ENCODE measurements at regions not wholly inside any gene's neighbourhood (a gene's known extent, or its start where the extent isn't known, plus 50 kb on each side); places are given as distances from the start of the nearest gene placed in this dataset.

GRCh38 chr4:27101561-27101960 lies 240.9 kb downstream of the STIM2 start:
- no peak overlapping the region for H3K4me3 ChIP-seq (replicated peaks; ENCODE audit: low read depth, low read length)
- TF ChIP-seq CTCF (IDR thresholded peaks at IDR 0.05; ENCODE audit: insufficient read depth, low read length, poor library complexity, severe bottlenecking): no peak
- no peaks in the 10 kb centered on the region for H3K36me3 ChIP-seq (ENCODE audit: control insufficient read depth, insufficient read depth, low read length)
- no peak for DNase-seq (ENCODE audit: extremely low read depth, insufficient read length)
- no peaks in the 10 kb centered on the region; the same call in 1 of the 2 replicates for H3K27me3 ChIP-seq (replicated peaks; ENCODE audit: control insufficient read depth, insufficient read depth, low read length)

- H3K27me3 ChIP-seq (replicated peaks; ENCODE audit: control insufficient read depth, insufficient read depth, low read length): no peaks in the 10 kb centered on the region
- no peaks in the 10 kb centered on the region for H3K36me3 ChIP-seq (ENCODE audit: control insufficient read depth, insufficient read depth, low read length)
- no peak overlapping the region for H3K4me3 ChIP-seq (replicated peaks; ENCODE audit: low read depth, low read length)
- DNase-seq (ENCODE audit: extremely low read depth, insufficient read length): no peak
- no peak for TF ChIP-seq CTCF (IDR thresholded peaks at IDR 0.05; ENCODE audit: insufficient read depth, low read length, poor library complexity, severe bottlenecking)
Measured at GRCh38 chr4:27111627-27112026, 251.0 kb downstream of the STIM2 start.

GRCh38 chr4:27112587-27112986 lies 251.9 kb downstream of the STIM2 start:
- H3K36me3 ChIP-seq (ENCODE audit: control insufficient read depth, insufficient read depth, low read length): no peaks in the 10 kb centered on the region
- no peak for TF ChIP-seq CTCF (IDR thresholded peaks at IDR 0.05; ENCODE audit: insufficient read depth, low read length, poor library complexity, severe bottlenecking)
- H3K27me3 ChIP-seq (replicated peaks; ENCODE audit: control insufficient read depth, insufficient read depth, low read length): no peaks in the 10 kb centered on the region
- no peak overlapping the region for H3K4me3 ChIP-seq (replicated peaks; ENCODE audit: low read depth, low read length)
- DNase-seq (ENCODE audit: extremely low read depth, insufficient read length): no peak

- DNase-seq (ENCODE audit: extremely low read depth, insufficient read length): no peak
- no peaks in the 10 kb centered on the region for H3K36me3 ChIP-seq (ENCODE audit: control insufficient read depth, insufficient read depth, low read length)
- H3K4me3 ChIP-seq (replicated peaks; ENCODE audit: low read depth, low read length): no peak overlapping the region
- no peak for TF ChIP-seq CTCF (IDR thresholded peaks at IDR 0.05; ENCODE audit: insufficient read depth, low read length, poor library complexity, severe bottlenecking)
- no peaks in the 10 kb centered on the region for H3K27me3 ChIP-seq (replicated peaks; ENCODE audit: control insufficient read depth, insufficient read depth, low read length)
Measured at GRCh38 chr4:27115221-27115620, 254.6 kb downstream of the STIM2 start.

- Histone ChIP-seq H3K27me3 (replicated peaks; ENCODE audit: control insufficient read depth, insufficient read depth, low read length) (no peaks in the 10 kb centered on the region), H3K36me3 (ENCODE audit: control insufficient read depth, insufficient read depth, low read length) (no peaks in the 10 kb centered on the region), H3K4me3 (replicated peaks; ENCODE audit: low read depth, low read length) (no peak overlapping the region)
- no peak for TF ChIP-seq CTCF (IDR thresholded peaks at IDR 0.05; ENCODE audit: insufficient read depth, low read length, poor library complexity, severe bottlenecking)
- DNase-seq (ENCODE audit: extremely low read depth, insufficient read length): no peak
Measured at GRCh38 chr4:27117453-27117852, 256.8 kb downstream of the STIM2 start.

- Histone ChIP-seq H3K4me3 (replicated peaks; ENCODE audit: low read depth, low read length) (no peak overlapping the region), H3K36me3 (ENCODE audit: control insufficient read depth, insufficient read depth, low read length) (no peaks in the 10 kb centered on the region), H3K27me3 (replicated peaks; ENCODE audit: control insufficient read depth, insufficient read depth, low read length) (no peaks in the 10 kb centered on the region)
- no peak for DNase-seq (ENCODE audit: extremely low read depth, insufficient read length)
- TF ChIP-seq CTCF (IDR thresholded peaks at IDR 0.05; ENCODE audit: insufficient read depth, low read length, poor library complexity, severe bottlenecking): no peak
Measured at GRCh38 chr4:27119239-27119638, 258.6 kb downstream of the STIM2 start.
